HG03354 (cell line): ENCODE measurements at regions not wholly inside any gene's neighbourhood (a gene's known extent, or its start where the extent isn't known, plus 50 kb on each side); places are given as distances from the start of the nearest gene placed in this dataset.

Experiments
- ATAC-seq: cut with Tn5 transposase; IDR thresholded peaks from one replicate; pipeline ENCODE4 v1.9.1; 2021; ENCODE audit warnings: mild to moderate bottlenecking; ENCODE audit not compliant: unreplicated experiment, poor library complexity, severe bottlenecking

- ATAC-seq, result no peak
Measured at GRCh38 chr1:209404577-209404976, 178.9 kb upstream of the CAMK1G start.

DNA sequence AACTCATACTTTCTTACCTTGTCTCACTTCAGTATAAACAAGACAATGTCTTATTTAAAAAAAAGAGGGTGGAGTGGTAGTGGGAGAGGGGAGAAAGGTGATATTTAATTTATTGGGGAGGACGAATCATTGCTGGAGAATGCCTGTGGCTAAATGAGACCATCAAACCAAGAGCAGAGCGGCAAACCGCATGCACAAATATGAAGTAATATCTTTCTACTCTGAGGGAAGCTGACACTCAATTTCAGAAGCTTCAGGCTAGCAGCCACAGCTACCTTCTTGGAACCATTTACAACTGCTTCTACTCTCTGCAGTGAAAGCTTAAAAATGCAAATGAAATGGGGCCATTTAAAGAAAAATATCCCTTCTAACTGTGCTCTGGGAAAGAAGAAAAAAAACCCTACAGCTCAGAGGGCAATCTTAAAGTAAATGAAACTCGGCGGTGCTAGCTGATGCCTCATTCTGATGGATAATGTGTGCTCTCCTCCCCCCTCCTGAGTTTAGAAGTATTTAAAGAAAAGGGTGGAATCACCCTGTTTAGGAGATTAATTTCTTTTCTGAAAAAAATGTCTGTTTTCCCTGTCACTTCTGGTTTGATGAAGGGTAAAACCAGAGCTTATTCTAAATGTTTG lies 178.2 kb upstream of the CAMK1G start:
- no peak for ATAC-seq

DNA sequence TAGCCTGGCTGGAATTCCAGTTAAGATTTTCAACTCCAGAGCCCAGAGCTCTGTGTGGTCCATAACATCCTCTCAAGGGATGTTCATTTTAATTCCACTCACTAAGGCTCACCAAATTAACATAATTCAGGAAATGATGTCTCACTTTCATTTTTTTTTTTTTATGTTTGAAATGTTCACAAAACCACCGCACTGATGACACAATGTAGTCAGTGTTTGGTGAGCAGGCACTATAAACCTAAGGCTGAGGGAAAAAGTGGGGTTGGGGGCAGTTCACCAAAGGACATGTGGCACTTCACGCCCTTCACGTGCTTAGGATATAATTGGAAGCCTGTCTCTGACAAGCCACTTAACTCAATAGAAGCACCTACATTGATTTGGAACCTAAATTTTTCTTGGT lies 177.3 kb upstream of the CAMK1G start:
- ATAC-seq, result no peak

- no peak for ATAC-seq
Measured at GRCh38 chr1:209406595-209406994, 176.9 kb upstream of the CAMK1G start.

DNA sequence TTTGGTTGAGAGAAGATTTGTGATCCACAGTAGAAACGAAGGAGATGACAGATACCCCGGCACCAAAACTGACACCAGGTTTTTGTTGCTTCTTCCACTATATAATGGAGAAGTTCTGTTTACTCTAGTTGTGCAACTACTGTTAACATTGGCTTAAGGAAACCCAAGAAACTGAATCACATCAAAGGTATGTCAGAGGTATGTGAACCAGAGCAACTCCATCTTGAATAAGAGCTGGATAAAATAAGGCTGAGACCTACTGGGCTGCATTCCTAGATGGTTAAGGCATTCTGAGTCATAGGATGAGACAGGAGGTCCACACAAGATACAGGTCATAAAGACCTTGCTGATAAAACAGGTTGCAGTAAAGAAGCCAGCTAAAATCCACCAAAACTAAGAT lies 173.7 kb upstream of the CAMK1G start:
- ATAC-seq, result no peak

- no peak for ATAC-seq
Measured at GRCh38 chr1:209411491-209411929, 172.0 kb upstream of the CAMK1G start.

DNA sequence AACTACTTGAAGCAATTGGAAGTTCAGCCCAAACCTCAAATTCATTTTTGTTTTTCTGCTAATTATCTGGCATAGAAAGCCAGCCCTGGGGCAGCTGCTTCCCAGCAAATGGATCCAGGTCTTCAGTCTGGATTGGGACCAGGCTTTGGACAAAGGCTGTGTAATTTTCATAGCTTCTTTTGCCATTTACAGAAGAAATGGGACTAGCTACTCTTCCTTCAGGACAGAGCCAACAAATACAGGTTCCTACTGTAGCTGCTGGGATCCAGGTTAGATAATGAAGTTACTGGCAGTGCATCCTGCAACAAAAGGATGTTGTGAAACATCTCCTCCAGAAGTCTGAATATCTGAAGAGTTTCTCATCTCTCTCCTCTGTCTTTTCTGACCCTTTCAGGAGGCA lies 171.5 kb upstream of the CAMK1G start:
- no peak for ATAC-seq

GRCh38 chr1:209412566-209412965 lies 170.9 kb upstream of the CAMK1G start:
- ATAC-seq, result no peak

DNA sequence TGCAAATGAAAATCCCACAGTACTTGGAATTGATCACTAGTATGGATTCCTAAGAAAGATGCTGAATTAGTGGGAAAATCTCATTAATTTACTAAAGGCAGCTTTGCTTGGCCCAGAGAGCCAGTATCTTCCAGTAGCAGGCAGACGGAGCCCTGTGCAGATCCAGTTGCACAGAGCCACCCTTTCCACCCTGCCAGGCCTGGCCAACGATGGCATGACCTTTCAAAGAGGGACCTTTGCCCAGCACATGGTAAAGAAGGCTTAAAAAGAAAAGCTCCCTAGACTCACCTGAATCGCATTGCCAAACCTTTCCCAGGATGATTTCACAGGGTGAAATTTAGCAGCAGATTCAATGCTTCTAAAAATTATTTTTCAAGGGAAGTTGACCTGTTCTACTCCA lies 170.5 kb upstream of the CAMK1G start:
- ATAC-seq, result no peak

- no peak for ATAC-seq
Measured at GRCh38 chr1:209414803-209415329, 168.6 kb upstream of the CAMK1G start.

DNA sequence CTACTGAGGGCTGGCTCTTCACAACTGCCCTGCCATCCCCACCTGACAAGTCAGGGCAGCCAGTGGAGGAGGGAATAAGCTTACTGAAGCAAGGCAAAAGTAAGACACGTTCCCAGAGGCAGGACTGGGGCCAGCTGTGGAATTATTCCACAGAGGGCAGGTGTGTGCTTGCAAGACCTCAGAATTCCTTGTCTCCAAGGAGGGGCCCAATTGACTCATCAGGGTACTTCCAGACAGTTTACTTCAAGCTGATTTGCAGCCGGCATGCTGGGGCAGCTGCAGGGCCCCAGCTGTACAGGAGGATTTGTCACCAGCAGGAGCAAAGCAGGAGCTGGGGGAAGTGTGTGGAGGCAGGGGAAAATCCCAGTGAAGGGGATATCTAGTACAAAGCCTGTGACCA lies 167.5 kb upstream of the CAMK1G start:
- ATAC-seq, result no peak

DNA sequence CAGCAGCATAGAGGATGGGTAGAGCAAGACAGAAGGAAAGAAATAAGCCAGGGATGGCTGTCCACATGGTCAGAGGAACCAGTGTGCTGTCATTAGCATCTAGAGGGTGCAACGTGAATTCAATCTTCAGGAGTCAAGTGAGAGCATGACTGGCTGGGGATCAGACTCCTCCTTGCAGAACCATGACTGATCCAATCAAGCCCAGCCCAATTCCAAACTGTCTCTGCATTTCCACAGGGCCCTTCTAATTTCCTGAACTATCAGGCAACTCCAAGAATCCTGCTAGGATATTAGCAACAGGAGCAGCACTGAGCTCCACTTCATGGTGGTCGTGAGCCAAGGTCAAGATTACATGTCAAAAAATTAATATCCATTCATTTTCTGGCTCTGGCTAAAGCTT lies 166.8 kb upstream of the CAMK1G start:
- ATAC-seq, result no peak

GRCh38 chr1:209417761-209418160 lies 165.8 kb upstream of the CAMK1G start:
- no peak for ATAC-seq

DNA sequence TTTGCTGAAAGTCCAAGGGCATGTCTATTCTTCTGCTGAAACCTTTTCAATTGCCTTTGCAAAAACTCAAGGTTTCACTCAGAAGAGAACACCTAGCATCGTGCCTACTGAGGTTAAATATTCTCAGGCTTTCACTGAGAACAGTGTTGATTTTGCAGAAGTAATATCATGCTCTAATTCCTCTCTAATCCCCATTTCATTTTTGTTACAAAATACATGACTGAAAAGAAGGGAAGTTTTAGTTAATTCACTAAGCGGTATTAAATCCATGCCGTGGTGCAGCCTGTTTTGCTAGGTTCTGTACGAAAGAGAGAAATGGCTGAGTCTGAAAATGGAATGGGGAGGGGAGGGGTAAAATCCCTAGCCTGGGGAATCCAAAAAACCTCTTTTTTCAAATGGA lies 163.2 kb upstream of the CAMK1G start:
- ATAC-seq, result no peak

DNA sequence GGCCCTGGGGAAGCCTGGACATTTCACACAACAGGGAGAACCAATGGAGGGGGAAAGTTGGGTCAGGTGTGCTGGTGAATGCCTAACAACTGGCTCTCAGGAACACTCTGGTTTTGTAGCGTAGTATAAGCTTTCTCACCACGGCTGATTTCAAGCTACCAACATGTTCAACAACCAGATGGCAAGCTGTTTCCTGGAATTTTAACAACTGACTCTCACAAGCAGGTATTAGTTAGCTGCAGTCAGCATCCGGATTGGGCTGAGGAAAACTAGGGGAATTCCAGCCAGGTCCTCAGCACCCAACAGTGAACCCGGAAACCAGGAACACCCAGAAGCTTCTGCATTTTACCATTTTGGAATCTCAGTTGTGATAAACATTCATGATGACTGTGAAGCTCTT lies 162.3 kb upstream of the CAMK1G start:
- no peak for ATAC-seq

DNA sequence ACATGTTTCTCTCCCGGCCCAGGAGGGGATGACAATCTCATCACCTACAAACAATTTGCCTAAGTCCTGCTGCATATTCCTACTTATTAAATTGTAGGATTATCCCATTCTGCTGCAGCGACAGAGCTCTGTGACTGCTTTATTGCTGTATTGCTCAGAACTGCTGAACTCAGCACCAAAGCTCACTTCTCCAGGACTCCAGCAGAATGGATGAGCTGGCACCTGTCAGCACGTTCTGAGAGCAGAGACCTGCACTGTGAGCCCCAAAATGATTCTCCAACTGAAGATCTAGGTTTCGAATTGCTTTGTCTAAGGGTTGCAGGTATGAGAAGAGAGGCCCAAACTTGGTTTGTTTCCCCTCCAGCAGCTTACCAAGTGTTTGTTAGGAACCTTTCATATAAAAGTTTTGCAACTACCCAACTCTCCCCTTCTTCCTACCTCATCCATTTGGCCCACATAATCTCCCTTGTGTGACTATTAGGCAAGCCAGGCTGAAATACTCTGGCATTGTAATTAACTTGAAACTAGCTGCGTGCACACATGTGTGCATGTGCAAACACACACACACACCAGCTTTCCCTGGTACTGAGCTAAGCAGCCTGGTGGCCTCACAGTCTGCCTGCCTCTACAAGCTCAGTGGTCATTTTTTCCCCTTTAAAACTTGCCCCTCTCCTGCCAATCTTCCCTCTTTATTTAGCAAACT lies 161.4 kb upstream of the CAMK1G start:
- ATAC-seq, result no peak

GRCh38 chr1:209425959-209426358 lies 157.6 kb upstream of the CAMK1G start:
- no peak for ATAC-seq

DNA sequence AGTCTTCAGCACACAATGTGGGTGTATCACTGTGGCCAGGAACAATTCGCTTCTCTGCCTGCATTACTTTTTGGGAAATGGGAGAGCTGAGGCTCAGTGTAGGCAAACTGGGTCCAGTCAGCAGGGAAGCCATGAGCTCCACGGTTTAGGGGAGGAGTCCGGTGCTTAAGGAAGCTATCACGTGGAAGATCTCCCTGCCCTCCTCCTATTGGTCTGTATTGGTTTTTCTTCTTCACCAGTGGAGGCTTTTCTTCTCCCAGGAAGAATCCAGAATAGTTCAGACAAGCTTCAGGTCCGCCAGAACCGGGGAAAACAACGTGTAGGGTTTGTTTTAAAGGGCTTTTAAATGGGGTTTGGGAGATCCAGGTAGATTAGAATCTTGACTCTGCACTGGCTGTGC lies 156.2 kb upstream of the CAMK1G start:
- no peak for ATAC-seq

- ATAC-seq, result no peak
Measured at GRCh38 chr1:209427811-209428210, 155.7 kb upstream of the CAMK1G start.

GRCh38 chr1:209428241-209428921 lies 155.1 kb upstream of the CAMK1G start:
- ATAC-seq, result no peak

GRCh38 chr1:209429611-209430010 lies 153.9 kb upstream of the CAMK1G start:
- ATAC-seq, result no peak
